H1 (cell line): ENCODE measurements at regions not wholly inside any gene's neighbourhood (a gene's known extent, or its start where the extent isn't known, plus 50 kb on each side); places are given as distances from the start of the nearest gene placed in this dataset.

Source experiments
- CTCF ChIA-PET: fragments of 300-600 bp; sonication (Branson Sonifier 250); formaldehyde crosslinking; loops from one replicate; lab custom pipeline; 2021; ENCODE audit not compliant: partially characterized antibody; lab: Charles Lee
- POLR2A ChIA-PET: fragments of 300-600 bp; sonication (Branson Sonifier 250); formaldehyde crosslinking; loops from one replicate; lab custom pipeline; 2021; ENCODE audit warnings: inconsistent platforms; ENCODE audit not compliant: partially characterized antibody; lab: Charles Lee
- DNase-seq, 2 experiments: peaks; one replicate each; pipeline versions ENCODE4 v3.0.0 to v3.0.0-alpha.2; 2010 to 2022; ENCODE audit warnings: low spot score in 2 of 2, low read depth in 1 of 2, mixed read lengths in 1 of 2
- FAIRE-seq: peaks from 2 replicates; lab custom pipeline; 2011; peaks lifted over from hg19 to GRCh38; lab: Jason Lieb, UNC
- H2AFZ ChIP-seq: 2 replicates; pipeline ENCODE4 v1.8.1; 2012; ENCODE audit warnings: low read length, inconsistent platforms
- H2AK5ac ChIP-seq: 2 replicates; pipeline ENCODE4 v1.6.1; 2013; ENCODE audit warnings: low read depth, low read length
- H2BK120ac ChIP-seq: replicated peaks from 2 replicates; pipeline ENCODE3; 2013; ENCODE audit warnings: low read depth, low read length, inconsistent platforms
- H2BK12ac ChIP-seq: 2 replicates; pipeline ENCODE4 v1.6.1; 2013; ENCODE audit warnings: low read depth, low read length
- H2BK15ac ChIP-seq: 2 replicates; pipeline ENCODE4 v1.6.1; 2013; ENCODE audit warnings: low read length
- H2BK20ac ChIP-seq: 2 replicates; pipeline ENCODE4 v1.6.1; 2013; ENCODE audit warnings: low read length
- H2BK5ac ChIP-seq: 2 replicates; pipeline ENCODE4 v1.6.1; 2013; ENCODE audit warnings: low read depth, low read length
- H3K14ac ChIP-seq: 2 replicates; pipeline ENCODE4 v1.6.1; 2013; ENCODE audit warnings: inconsistent platforms; ENCODE audit not compliant: insufficient read length
- H3K18ac ChIP-seq: 2 replicates; pipeline ENCODE4 v1.6.1; 2013; ENCODE audit warnings: low read length; ENCODE audit errors: extremely low read depth
- H3K23ac ChIP-seq: 2 replicates; pipeline ENCODE4 v1.6.1; 2013; ENCODE audit warnings: inconsistent platforms; ENCODE audit not compliant: insufficient read length
- H3K23me2 ChIP-seq: 2 replicates; pipeline ENCODE4 v1.6.1; 2013; ENCODE audit warnings: low read depth, low read length
- H3K27ac ChIP-seq: 2 replicates; pipeline ENCODE4 v1.6.1; 2011; ENCODE audit warnings: low read depth, low read length, inconsistent platforms
- H3K27me3 ChIP-seq, 4 experiments: replicated peaks in 1 of 4; 1 replicate in 1 of 4; 2 replicates in 3 of 4; pipeline versions ENCODE4 v1.6.1 to v1.8.1; 2011 to 2013; ENCODE audit warnings: low read length in 3 of 4, mild to moderate bottlenecking in 3 of 4, inconsistent platforms in 2 of 4, mixed read lengths in 2 of 4, moderate library complexity in 1 of 4; ENCODE audit not compliant: control insufficient read depth in 3 of 4, insufficient read depth in 3 of 4; ENCODE audit errors: extremely low read depth in 1 of 4
- H3K36me3 ChIP-seq, 4 experiments: 2 replicates each; pipeline versions ENCODE4 v1.6.1 to v1.8.1; 2011 to 2013; ENCODE audit warnings: mild to moderate bottlenecking in 4 of 4, low read length in 3 of 4, moderate library complexity in 2 of 4, control low read depth in 1 of 4, inconsistent platforms in 1 of 4; ENCODE audit not compliant: insufficient read depth in 4 of 4, control insufficient read depth in 2 of 4
- H3K4ac ChIP-seq: replicated peaks from 2 replicates; pipeline ENCODE3; 2013; ENCODE audit warnings: low read length, low read depth, mixed read lengths, inconsistent platforms; ENCODE audit not compliant: insufficient read length
- H3K4me1 ChIP-seq, 4 experiments: replicated peaks in 1 of 4; 1 replicate in 1 of 4; 2 replicates in 3 of 4; pipeline versions ENCODE4 v1.6.1 to v1.8.1; 2011 to 2013; ENCODE audit warnings: low read length in 3 of 4, inconsistent platforms in 2 of 4, mixed read lengths in 1 of 4; ENCODE audit not compliant: insufficient read depth in 4 of 4, control insufficient read depth in 3 of 4
- H3K4me2 ChIP-seq, 2 experiments: 2 replicates each; pipeline versions ENCODE4 v1.6.1 to v1.8.1; 2011 to 2013; ENCODE audit warnings: low read depth in 2 of 2, low read length in 2 of 2, control low read depth in 1 of 2, inconsistent platforms in 1 of 2, mild to moderate bottlenecking in 1 of 2; ENCODE audit not compliant: insufficient read depth in 1 of 2
- H3K4me3 ChIP-seq, 4 experiments: fragments of 200-600, 300-600 bp in 1 of 4; sonication (generic), shearing (Covaris generic), sonication (Bioruptor Twin) in 1 of 4; 2 replicates each; pipeline versions ENCODE4 v1.5.1 to v1.8.1; 2011 to 2016; ENCODE audit warnings: low read length in 4 of 4, low read depth in 3 of 4, control low read depth in 2 of 4, inconsistent platforms in 2 of 4, mild to moderate bottlenecking in 2 of 4, mixed read lengths in 1 of 4, moderate library complexity in 1 of 4; ENCODE audit not compliant: insufficient read depth in 2 of 4; ENCODE audit errors: extremely low read depth in 1 of 4
- H3K56ac ChIP-seq: replicated peaks from 2 replicates; pipeline ENCODE3; 2013; ENCODE audit warnings: low read depth, mild to moderate bottlenecking, mixed read lengths, low read length, inconsistent platforms; ENCODE audit not compliant: insufficient read length
- H3K79me1 ChIP-seq: 2 replicates; pipeline ENCODE4 v1.6.1; 2013; ENCODE audit warnings: low read depth, low read length, control low read depth
- H3K79me2 ChIP-seq, 2 experiments: 2 replicates each; pipeline versions ENCODE4 v1.6.1 to v1.8.1; 2012 to 2013; ENCODE audit warnings: low read length in 2 of 2, mild to moderate bottlenecking in 2 of 2, inconsistent platforms in 1 of 2; ENCODE audit not compliant: insufficient read depth in 2 of 2, control insufficient read depth in 1 of 2
- H3K9ac ChIP-seq, 4 experiments: replicated peaks in 1 of 4; 1 replicate in 1 of 4; 2 replicates in 3 of 4; pipeline versions ENCODE4 v1.6.1 to v1.8.1; 2011 to 2013; ENCODE audit warnings: low read depth in 3 of 4, low read length in 3 of 4, control low read depth in 2 of 4, mild to moderate bottlenecking in 2 of 4, moderate library complexity in 2 of 4, inconsistent platforms in 1 of 4; ENCODE audit errors: extremely low read depth in 1 of 4
- H3K9me3 ChIP-seq, 2 experiments: 2 replicates each; pipeline versions ENCODE4 v1.6.1 to v1.8.1; 2012 to 2013; ENCODE audit warnings: mild to moderate bottlenecking in 2 of 2, moderate library complexity in 2 of 2, control low read depth in 1 of 2, inconsistent platforms in 1 of 2, low read depth in 1 of 2, low read length in 1 of 2, mixed read lengths in 1 of 2; ENCODE audit not compliant: insufficient read depth in 2 of 2
- H4K20me1 ChIP-seq, 2 experiments: replicated peaks in 1 of 2; 2 replicates each; pipeline versions ENCODE3 to v1.8.1; 2011 to 2013; ENCODE audit warnings: inconsistent platforms in 2 of 2, low read length in 2 of 2, mild to moderate bottlenecking in 1 of 2; ENCODE audit not compliant: insufficient read depth in 2 of 2, control insufficient read depth in 1 of 2
- H4K5ac ChIP-seq: 2 replicates; pipeline ENCODE4 v1.6.1; 2013; ENCODE audit warnings: low read length, low read depth, mixed read lengths, inconsistent platforms; ENCODE audit not compliant: insufficient read length
- H4K8ac ChIP-seq: 2 replicates; pipeline ENCODE4 v1.8.0; 2013; ENCODE audit warnings: mild to moderate bottlenecking, moderate library complexity, low read length, inconsistent platforms; ENCODE audit not compliant: insufficient read depth; ENCODE audit errors: extremely low read depth
- H4K91ac ChIP-seq: replicated peaks from 2 replicates; pipeline ENCODE3; 2013; ENCODE audit warnings: low read length, mixed read lengths, inconsistent platforms; ENCODE audit not compliant: insufficient read length
- CREB1 ChIP-seq: IDR thresholded peaks from 2 replicates; pipeline ENCODE4 v1.6.1; 2012; ENCODE audit warnings: inconsistent platforms
- EZH2 ChIP-seq: fragments of 200-600 bp; sonication (generic); IDR thresholded peaks from 2 replicates; pipeline ENCODE4 v1.7.1; 2012; ENCODE audit warnings: low read depth, mild to moderate bottlenecking, moderate library complexity, low read length, inconsistent platforms; ENCODE audit not compliant: severe bottlenecking
- FOSL1 ChIP-seq: IDR thresholded peaks from 2 replicates; pipeline ENCODE4 v1.6.1; 2011; ENCODE audit warnings: mild to moderate bottlenecking, low read depth, low read length, moderate library complexity; ENCODE audit not compliant: insufficient read depth
- HDAC2 ChIP-seq, 2 experiments: fragments of 300-600 bp in 1 of 2; sonication (generic) in 1 of 2; IDR thresholded peaks; 2 replicates each; pipeline ENCODE4 v1.6.1; 2011 to 2012; ENCODE audit warnings: low read depth in 2 of 2, low read length in 2 of 2, mild to moderate bottlenecking in 2 of 2, moderate library complexity in 2 of 2, borderline replicate concordance in 1 of 2, inconsistent platforms in 1 of 2
- JUND ChIP-seq: IDR thresholded peaks from 2 replicates; pipeline ENCODE4 v1.6.1; 2011; ENCODE audit warnings: mild to moderate bottlenecking, improper control_type of control experiment, low read length
- SUZ12 ChIP-seq: fragments of 200-600 bp; sonication (generic); IDR thresholded peaks from 2 replicates; pipeline ENCODE4 v1.6.1; 2012; ENCODE audit warnings: mild to moderate bottlenecking, inconsistent platforms, low read length, moderate library complexity, mixed read lengths
- WGBS, 2 experiments: shearing (Covaris generic) in 1 of 2; methylation state at CpG; one replicate each; pipeline versions ENCODE4 v1.1.6 to v1.1.7; 2013 to 2015; ENCODE audit warnings: low lambda C conversion rate in 2 of 2, mixed read lengths in 2 of 2, inconsistent platforms in 1 of 2, low coverage in 1 of 2, missing lambda C conversion rate in 1 of 2; ENCODE audit not compliant: insufficient replicate concordance in 2 of 2, insufficient coverage in 1 of 2, insufficient read length in 1 of 2; ENCODE audit errors: extremely low coverage in 1 of 2, missing lambda C conversion rate in 1 of 2; 5-methylcytosine and 5-hydroxymethylcytosine counted together

- ChIA-PET CTCF (interaction anchor here (0.8 kb wide), 2 partner anchors 38 to 114 kb away, joined by 3 read pairs; no protein-coding TSS in a partner anchor), POLR2A (no interaction called here)
- peaks cover 0 to 2% (median 0%) of the 10 kb centered on the region in 4 experiments; a peak in 1 of 7 replicates for H3K27me3 ChIP-seq
- no peak overlapping the region for H3K4ac ChIP-seq
- 80% methylated on average over 4 of the region's 4 CpGs; no CpG with 5 or more reads in 1 of the 2 experiments for WGBS, 2 experiments
- H3K4me2 ChIP-seq, result no peak overlapping the region
- DNase-seq (no peak), FAIRE-seq (no peak)
- 0 out of 2 replicates have a peak overlapping the region, but pooled peaks have one; percentile 20 for H2BK12ac ChIP-seq
- no peak overlapping the region for H2BK15ac ChIP-seq
- no peak overlapping the region for H3K4me3 ChIP-seq
- no peak overlapping the region for H4K8ac ChIP-seq
- H4K5ac ChIP-seq, result no peak overlapping the region
- no peak overlapping the region for H3K14ac ChIP-seq
- H3K4me1 ChIP-seq, result peaks cover 5 to 16% (median 13%) of the 10 kb centered on the region in 4 experiments
- H2AK5ac ChIP-seq, result no peak overlapping the region
- H2BK20ac ChIP-seq, result no peak overlapping the region
- H3K9me3 ChIP-seq, result no peaks in the 10 kb centered on the region
- no peak overlapping the region for H3K56ac ChIP-seq
- H3K18ac ChIP-seq, result no peak overlapping the region
- peaks cover 4% of the 10 kb centered on the region; the same call in 1 of the 2 replicates for H3K23me2 ChIP-seq
- no peak overlapping the region for H2BK120ac ChIP-seq
- H3K79me2 ChIP-seq, result no peaks in the 10 kb centered on the region
- no peaks in the 10 kb centered on the region for H3K36me3 ChIP-seq
- H4K20me1 ChIP-seq, result no peaks in the 10 kb centered on the region
- H3K9ac ChIP-seq, result no peak overlapping the region
- H3K23ac ChIP-seq, result no peak overlapping the region
- no peak overlapping the region for H2BK5ac ChIP-seq
- no peaks in the 10 kb centered on the region for H3K79me1 ChIP-seq
- no peak overlapping the region for H3K27ac ChIP-seq
- no peak overlapping the region for H2AFZ ChIP-seq
- H4K91ac ChIP-seq, result no peak overlapping the region
- TF ChIP-seq EZH2 (no peak), CREB1 (no peak), HDAC2 (IDR thresholded peaks at IDR 0.05; ENCODE audit: borderline replicate concordance in 1 of 2, low read depth in 2 of 2, low read length in 2 of 2) (no peak), FOSL1 (no peak), JUND (no peak), SUZ12 (no peak)
Measured at GRCh38 chr10:78402591-78402990, 368.9 kb downstream of the RPS24 start.
